HG03097 (cell line): ENCODE measurements at regions not wholly inside any gene's neighbourhood (a gene's known extent, or its start where the extent isn't known, plus 50 kb on each side); places are given as distances from the start of the nearest gene placed in this dataset.
"Not testable (repeated sequence)": the region's sequence is repeated elsewhere in the genome, so short reads cannot be mapped to it uniquely, and the experiment has no call there.

Source experiments
- ATAC-seq: cut with Tn5 transposase; IDR thresholded peaks from one replicate; pipeline ENCODE4 v1.9.1; 2021; ENCODE audit not compliant: unreplicated experiment, low FRiP score

DNA sequence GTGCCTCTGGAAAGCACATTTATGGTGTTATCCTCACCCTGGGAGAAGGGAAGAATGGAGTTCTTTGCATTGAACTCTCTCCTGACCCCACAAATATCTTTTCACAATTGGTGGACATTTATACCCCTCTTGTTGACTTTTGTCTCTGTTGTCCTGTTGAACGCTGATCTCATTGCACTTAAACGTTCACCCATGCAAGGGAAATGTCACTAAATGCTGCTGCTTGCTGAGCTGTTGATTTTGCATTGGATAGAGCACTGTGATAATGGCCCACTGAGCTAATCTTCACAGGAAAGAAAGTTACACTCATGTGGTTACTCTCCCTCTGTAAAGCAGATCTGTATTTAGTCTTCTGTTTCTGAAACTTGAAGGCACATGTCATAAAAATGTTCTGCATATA lies 133.4 kb downstream of the FZD1 start:
- no peak for ATAC-seq

GRCh38 chr7:91398341-91398740 lies 134.1 kb downstream of the FZD1 start:
- ATAC-seq = no peak

- ATAC-seq = no peak
These were observed 141.0 kb downstream of the FZD1 start for GRCh38 chr7:91405092-91405788.

GRCh38 chr7:91405873-91406272 lies 141.6 kb downstream of the FZD1 start:
- not testable (repeated sequence) for ATAC-seq

DNA sequence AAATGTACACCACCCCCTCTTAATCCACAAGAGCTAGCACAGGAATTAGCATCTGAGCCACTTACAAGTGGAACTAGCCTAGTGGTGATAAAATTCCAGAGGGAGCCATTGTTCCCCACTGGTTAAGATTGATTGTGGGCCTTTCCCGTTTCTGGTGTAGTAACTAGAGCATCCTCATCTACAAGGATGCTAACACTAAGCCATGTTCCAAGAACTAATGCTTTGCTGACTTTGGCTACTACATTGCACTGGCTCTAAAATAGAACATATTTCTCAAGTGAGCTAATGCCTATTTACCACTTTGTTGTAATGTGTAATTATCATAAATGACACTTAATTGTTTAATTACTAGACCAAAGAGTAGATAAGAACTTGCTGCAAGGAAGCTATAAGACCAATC lies 143.7 kb downstream of the FZD1 start:
- ATAC-seq = no peak

DNA sequence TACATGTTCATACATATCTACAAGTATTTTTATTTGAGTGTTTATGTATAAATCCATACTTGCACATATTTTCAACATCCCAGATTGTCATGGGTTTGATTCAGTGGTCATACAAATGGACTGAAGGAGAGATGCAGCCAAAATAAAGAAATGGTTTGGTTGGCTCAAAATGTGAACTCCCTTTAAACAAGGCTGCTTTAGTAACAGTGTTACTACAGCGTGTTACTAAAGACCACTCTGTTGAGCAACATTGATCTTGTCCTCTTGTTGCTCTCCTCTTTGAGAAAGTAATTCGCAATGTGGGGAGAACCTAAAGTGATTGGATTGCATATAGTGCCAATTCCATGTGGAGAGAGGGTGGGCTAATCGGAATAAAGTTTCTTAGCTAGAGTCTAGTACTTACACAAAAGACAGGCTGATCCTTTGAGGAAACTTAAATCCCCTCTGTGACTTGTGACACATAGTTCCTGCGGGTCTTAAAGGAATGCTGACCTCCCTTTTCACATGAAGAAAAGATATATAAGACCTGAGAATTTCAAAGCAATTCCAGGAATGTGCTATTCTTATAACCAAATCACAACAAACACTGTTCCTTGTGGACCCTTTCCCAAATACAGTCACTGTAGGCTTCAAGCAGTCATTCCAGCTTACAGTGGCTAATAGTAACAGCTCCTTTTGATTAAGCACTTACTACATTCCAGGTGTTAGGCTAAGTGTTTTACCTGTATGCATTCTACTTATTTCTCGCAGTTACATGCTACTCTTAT lies 144.3 kb downstream of the FZD1 start:
- ATAC-seq = no peak

DNA sequence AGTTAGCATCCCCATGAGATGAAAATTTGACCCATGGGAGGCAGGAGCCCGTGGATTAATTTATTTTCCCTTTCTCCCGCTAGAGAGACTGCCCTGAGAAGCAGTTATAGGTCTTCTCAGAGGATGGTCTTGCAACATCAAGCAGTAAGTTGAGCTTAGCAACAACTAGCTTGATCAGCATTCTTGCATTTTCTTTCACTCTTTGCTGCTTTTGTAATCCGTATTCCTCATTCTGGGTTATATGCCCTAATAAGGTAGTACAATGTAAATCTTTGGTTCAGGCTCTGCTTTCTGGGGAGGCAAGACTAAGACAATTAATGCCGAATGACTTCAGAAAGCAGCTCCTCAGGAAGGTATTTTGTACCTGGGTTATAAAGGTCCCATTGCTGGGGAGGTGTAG lies 146.8 kb downstream of the FZD1 start:
- ATAC-seq = no peak

GRCh38 chr7:91412298-91412697 lies 148.1 kb downstream of the FZD1 start:
- no peak for ATAC-seq

DNA sequence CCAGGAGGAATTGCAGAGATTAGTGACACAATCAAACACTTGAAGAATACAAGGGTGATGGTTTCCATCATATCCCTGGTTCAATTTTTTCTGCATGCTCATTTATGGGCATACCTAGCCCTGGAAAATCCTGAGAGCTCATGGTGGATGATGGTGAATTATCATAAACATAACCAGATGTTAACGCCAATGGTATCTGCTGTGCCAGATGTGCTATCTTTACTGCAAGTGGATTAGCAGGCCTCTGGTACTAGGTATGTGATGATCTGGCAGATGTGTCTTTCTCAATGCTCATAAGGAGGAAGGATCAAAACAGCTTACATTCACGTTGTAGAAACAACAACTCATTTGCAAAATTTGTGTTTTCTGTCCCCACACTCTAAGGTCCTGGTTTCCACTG lies 150.5 kb downstream of the FZD1 start:
- ATAC-seq = no peak

GRCh38 chr7:91416155-91416865 lies 152.1 kb downstream of the FZD1 start:
- no peak for ATAC-seq

DNA sequence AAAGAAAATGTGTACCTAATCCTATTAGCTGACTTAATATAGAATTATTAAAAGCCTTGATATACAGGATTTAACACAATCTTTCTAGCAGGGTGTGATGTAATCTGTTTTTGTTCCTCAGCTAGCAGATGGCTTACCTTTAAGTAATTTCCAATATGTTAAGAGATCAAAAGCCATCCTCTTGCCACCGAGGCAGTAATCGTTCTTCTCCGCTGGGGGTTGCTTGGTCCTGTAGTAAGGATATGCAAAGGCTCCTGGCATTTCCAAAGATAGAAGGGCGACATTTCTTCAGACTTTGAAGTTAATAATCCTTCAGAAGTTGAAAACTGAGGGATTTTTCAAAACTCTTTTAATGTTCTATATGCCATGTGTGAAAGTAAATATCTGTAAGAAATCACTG lies 156.4 kb downstream of the FZD1 start:
- ATAC-seq = no peak

GRCh38 chr7:91421018-91421417 lies 156.8 kb downstream of the FZD1 start:
- no peak for ATAC-seq

- no peak for ATAC-seq
These were observed 160.1 kb downstream of the FZD1 start for GRCh38 chr7:91424371-91424770.

DNA sequence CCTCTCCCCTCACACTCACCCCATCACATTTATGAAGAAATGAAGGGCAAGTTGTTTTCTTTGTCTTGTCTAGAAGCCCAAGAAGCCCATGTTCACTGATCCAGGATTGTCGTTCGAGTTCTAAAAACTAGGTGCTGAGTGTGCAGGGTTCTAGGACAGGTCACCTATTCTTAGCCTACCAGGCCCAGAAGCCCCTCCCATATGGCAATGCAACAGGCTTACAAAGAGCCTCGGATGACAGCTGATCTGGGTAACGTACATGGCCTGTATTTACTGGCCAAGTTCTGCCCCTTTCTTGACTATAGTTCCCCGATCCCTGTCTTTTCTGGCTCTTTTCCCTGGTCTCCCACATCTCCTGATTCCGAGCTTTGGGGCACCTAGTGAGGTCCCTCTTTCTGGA lies 160.9 kb downstream of the FZD1 start:
- no peak for ATAC-seq

GRCh38 chr7:91427051-91427450 lies 162.8 kb downstream of the FZD1 start:
- no peak for ATAC-seq

GRCh38 chr7:91431601-91432000 lies 167.4 kb downstream of the FZD1 start:
- ATAC-seq = no peak

GRCh38 chr7:91434836-91435235 lies 170.6 kb downstream of the FZD1 start:
- no peak for ATAC-seq

GRCh38 chr7:91435381-91436059 lies 171.3 kb downstream of the FZD1 start:
- ATAC-seq = no peak

DNA sequence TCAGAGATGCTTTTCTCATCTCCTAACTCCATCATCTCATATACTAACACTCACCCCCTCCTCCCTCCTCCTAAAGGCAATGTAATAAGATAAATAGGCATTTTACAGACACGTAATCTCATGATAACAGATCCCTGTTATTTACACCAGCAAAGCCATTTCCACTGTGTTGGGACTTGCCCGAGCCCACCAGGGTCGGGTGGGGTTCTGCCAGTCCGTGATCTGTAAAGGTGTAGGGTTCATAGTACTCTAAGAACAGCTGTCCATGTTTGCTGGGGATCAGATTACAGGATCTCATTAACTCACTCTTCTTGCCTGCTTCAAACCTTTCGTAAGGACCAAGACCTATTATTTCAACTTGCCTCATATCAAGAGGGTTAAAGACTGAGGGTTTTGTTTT lies 172.4 kb downstream of the FZD1 start:
- ATAC-seq = no peak

DNA sequence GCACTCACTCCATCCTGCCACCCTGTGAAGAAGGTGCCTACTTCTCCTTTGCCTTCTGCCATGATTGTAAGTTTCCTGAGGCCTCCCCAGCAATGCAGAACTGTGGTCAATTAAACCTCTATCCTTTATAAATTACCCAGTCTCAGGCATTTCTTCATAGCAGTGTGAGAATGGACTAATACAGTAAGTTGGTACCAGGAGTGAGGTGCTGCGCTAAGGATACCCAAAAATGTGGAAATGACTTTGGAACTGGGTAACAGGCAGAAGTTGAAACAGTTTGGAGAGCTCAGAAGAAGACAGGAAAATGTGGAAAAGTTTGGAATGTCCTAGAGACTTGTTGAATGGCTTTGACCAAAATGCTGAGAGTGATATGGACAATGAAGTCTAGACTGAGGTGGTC lies 176.0 kb downstream of the FZD1 start:
- ATAC-seq = not testable (repeated sequence)

DNA sequence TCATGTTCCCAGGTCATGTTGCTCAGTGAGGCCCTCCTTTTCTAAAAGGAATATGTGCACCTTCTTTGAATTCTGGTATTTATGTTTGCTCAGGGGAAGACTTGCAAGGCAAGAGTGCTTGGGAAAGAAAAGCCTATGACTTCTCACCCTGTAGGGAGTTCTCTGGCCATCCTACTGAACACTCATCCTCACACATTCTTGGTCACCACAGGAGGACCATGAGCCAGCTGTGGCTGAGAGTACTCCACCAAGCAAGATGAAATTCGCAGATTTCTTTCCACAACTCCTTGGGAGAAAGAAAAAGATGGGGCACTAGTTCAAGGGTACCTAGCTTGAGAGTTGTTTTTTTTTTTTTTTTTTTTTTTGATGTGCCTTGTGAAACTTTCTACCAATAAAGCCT lies 179.6 kb downstream of the FZD1 start:
- ATAC-seq = no peak
